ENCODE measurements at regions not wholly inside any gene's neighbourhood (a gene's known extent, or its start where the extent isn't known, plus 50 kb on each side); places are given as distances from the start of the nearest gene placed in this dataset.

GRCh38 chrX:9318213-9318612 is 146.6 kb upstream of the TBL1X start:
- TF ChIP-seq CTCF (IDR thresholded peaks at IDR 0.05; ENCODE audit: borderline replicate concordance, extremely low read depth, low read length, poor library complexity, severe bottlenecking) (no peak), EZH2 (IDR thresholded peaks at IDR 0.05; ENCODE audit: borderline replicate concordance, low read depth, low read length, severe bottlenecking) (no peak)
